Nephron (organoid): ENCODE measurements at regions not wholly inside any gene's neighbourhood (a gene's known extent, or its start where the extent isn't known, plus 50 kb on each side); places are given as distances from the start of the nearest gene placed in this dataset.

Source experiments
- H3K27ac Mint-ChIP-seq, 3 experiments: 2 replicates each; pipeline ENCODE4 v1.8.0; 2020; ENCODE audit warnings: mixed read lengths in 3 of 3, mild to moderate bottlenecking in 2 of 3, moderate library complexity in 1 of 3
- H3K27me3 Mint-ChIP-seq: 2 replicates; pipeline ENCODE4 v1.8.0; 2021; ENCODE audit warnings: low read depth, mild to moderate bottlenecking, moderate library complexity, mixed read lengths
- H3K36me3 Mint-ChIP-seq: 2 replicates; pipeline ENCODE4 v1.8.0; 2020; ENCODE audit warnings: low read depth, mixed read lengths
- H3K4me1 Mint-ChIP-seq: 2 replicates; pipeline ENCODE4 v1.8.0; 2020; ENCODE audit warnings: mixed read lengths
- H3K4me3 Mint-ChIP-seq, 3 experiments: 2 replicates each; pipeline ENCODE4 v1.8.0; 2020; ENCODE audit warnings: mild to moderate bottlenecking in 3 of 3, mixed read lengths in 3 of 3, moderate library complexity in 2 of 3
- H3K9me3 Mint-ChIP-seq: 2 replicates; pipeline ENCODE4 v1.8.0; 2020; ENCODE audit warnings: mixed read lengths
- CTCF ChIP-seq, 3 experiments: fragments of 200-600 bp; sonication (generic); IDR thresholded peaks; one replicate each; pipeline ENCODE4 v1.5.0; 2021; ENCODE audit warnings: antibody characterized with exemption in 3 of 3; ENCODE audit not compliant: unreplicated experiment in 3 of 3

- Mint-ChIP-seq H3K27me3 (no peaks in the 10 kb centered on the region), H3K36me3 (no peaks in the 10 kb centered on the region), H3K9me3 (no peaks in the 10 kb centered on the region), H3K27ac (no peak overlapping the region), H3K4me1 (peaks cover 4% of the 10 kb centered on the region), H3K4me3 (no peak overlapping the region)
- TF ChIP-seq CTCF (IDR thresholded peaks at IDR 0.05; ENCODE audit: unreplicated experiment in 3 of 3) = no peak
Measured at GRCh38 chr5:136864960-136865359, 499.6 kb upstream of the TRPC7 start.

GRCh38 chr5:136856648-136857047 lies 491.3 kb upstream of the TRPC7 start:
- Mint-ChIP-seq H3K4me3 (no peak overlapping the region), H3K27me3 (peaks cover 4% of the 10 kb centered on the region), H3K9me3 (peaks cover 11% of the 10 kb centered on the region), H3K4me1 (no peaks in the 10 kb centered on the region), H3K27ac (no peak overlapping the region), H3K36me3 (no peaks in the 10 kb centered on the region)
- TF ChIP-seq CTCF (IDR thresholded peaks at IDR 0.05; ENCODE audit: unreplicated experiment in 3 of 3) = no peak

DNA sequence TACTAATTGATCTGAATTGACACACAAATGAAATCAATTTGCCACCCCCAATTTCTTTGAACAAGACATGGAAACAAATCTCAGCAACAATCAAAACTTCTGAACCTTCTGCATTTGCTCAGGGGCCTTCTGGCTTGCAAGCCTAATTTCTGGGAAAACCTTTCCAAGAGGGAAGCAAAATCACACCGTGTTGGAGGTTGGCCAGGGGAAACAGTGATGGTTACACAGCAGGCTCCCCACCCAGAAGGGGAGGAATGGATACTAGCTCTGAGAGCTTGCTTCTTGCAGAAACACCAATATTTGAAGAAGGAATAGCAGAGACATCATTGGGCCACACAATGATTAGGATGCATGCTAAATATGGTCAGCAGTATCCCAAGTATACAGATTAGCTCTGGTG lies 488.6 kb upstream of the TRPC7 start:
- no peak overlapping the region for H3K4me3 Mint-ChIP-seq
- TF ChIP-seq CTCF (IDR thresholded peaks at IDR 0.05; ENCODE audit: unreplicated experiment in 3 of 3) = no peak
- peaks cover 9% of the 10 kb centered on the region for H3K27me3 Mint-ChIP-seq
- H3K27ac Mint-ChIP-seq = no peak overlapping the region
- peaks cover 31% of the 10 kb centered on the region for H3K9me3 Mint-ChIP-seq
- no peaks in the 10 kb centered on the region for H3K4me1 Mint-ChIP-seq
- no peaks in the 10 kb centered on the region for H3K36me3 Mint-ChIP-seq

GRCh38 chr5:136840601-136841000 lies 475.3 kb upstream of the TRPC7 start:
- TF ChIP-seq CTCF (IDR thresholded peaks at IDR 0.05; ENCODE audit: unreplicated experiment in 3 of 3) = no peak
- Mint-ChIP-seq H3K27ac (no peak overlapping the region), H3K9me3 (no peaks in the 10 kb centered on the region), H3K4me3 (no peak overlapping the region), H3K36me3 (no peaks in the 10 kb centered on the region), H3K4me1 (no peaks in the 10 kb centered on the region), H3K27me3 (peaks cover 8% of the 10 kb centered on the region)

GRCh38 chr5:136836093-136836492 lies 470.7 kb upstream of the TRPC7 start:
- no peak overlapping the region for H3K27ac Mint-ChIP-seq
- no peak for TF ChIP-seq CTCF (IDR thresholded peaks at IDR 0.05; ENCODE audit: unreplicated experiment in 3 of 3)
- peaks cover under 1% of the 10 kb centered on the region for H3K9me3 Mint-ChIP-seq
- H3K36me3 Mint-ChIP-seq = no peaks in the 10 kb centered on the region
- peaks cover 4% of the 10 kb centered on the region for H3K27me3 Mint-ChIP-seq
- H3K4me1 Mint-ChIP-seq = no peaks in the 10 kb centered on the region
- H3K4me3 Mint-ChIP-seq = no peak overlapping the region

DNA sequence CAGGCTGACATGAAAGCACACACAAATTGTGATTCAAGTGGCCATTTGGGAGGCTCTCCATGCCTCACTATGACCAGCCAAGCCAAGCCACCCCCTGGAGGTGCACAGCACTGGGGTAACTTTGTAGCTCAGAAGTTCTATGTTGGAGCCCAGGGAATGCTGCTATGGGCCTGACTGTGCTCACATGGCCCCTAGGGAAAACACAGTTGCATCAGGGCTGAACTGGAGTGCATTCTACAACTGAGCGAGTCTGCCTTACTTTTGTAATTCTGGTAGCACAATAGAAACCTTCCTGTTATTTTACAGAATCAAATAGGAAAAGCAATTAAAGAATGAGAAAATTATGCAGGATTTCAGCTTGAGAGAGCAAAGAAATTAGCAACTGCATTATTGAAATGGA lies 455.5 kb upstream of the TRPC7 start:
- no peak overlapping the region for H3K27ac Mint-ChIP-seq
- H3K4me1 Mint-ChIP-seq = peaks cover 4% of the 10 kb centered on the region
- no peak for TF ChIP-seq CTCF (IDR thresholded peaks at IDR 0.05; ENCODE audit: unreplicated experiment in 3 of 3)
- no peaks in the 10 kb centered on the region for H3K36me3 Mint-ChIP-seq
- H3K9me3 Mint-ChIP-seq = peaks cover 6% of the 10 kb centered on the region
- H3K27me3 Mint-ChIP-seq = peaks cover 5% of the 10 kb centered on the region
- no peak overlapping the region for H3K4me3 Mint-ChIP-seq
